ENCODE measurements at regions not wholly inside any gene's neighbourhood (a gene's known extent, or its start where the extent isn't known, plus 50 kb on each side); places are given as distances from the start of the nearest gene placed in this dataset.

DNA sequence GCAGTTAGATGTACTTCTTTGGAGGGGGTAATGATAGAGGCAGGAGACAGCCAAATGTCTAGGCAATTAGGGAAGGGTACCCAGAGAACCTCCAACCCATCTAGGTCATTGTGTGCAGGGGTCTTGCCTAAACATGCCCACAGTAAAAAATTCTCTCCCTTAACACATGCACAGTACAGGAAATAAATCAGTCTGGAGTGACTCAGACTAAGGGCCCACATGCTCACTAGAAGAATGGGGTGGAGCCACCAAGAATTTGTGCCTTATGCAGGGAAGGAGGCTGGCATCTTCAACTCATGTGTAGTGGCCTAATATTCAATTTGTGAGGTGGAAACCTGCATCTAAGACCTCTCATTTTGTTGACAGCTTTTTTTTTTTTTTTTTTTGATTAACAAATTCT, 945.3 kb upstream of the GRIA3 start:
- Mint-ChIP-seq H3K27ac (no peak overlapping the region), H3K9me3 (peaks cover 74% of the 10 kb centered on the region), H3K4me3 (no peak overlapping the region), H3K4me1 (peaks cover 3% of the 10 kb centered on the region), H3K27me3 (ENCODE audit: low read depth) (no peaks in the 10 kb centered on the region), H3K36me3 (no peaks in the 10 kb centered on the region)
- TF ChIP-seq, protein P1, sequence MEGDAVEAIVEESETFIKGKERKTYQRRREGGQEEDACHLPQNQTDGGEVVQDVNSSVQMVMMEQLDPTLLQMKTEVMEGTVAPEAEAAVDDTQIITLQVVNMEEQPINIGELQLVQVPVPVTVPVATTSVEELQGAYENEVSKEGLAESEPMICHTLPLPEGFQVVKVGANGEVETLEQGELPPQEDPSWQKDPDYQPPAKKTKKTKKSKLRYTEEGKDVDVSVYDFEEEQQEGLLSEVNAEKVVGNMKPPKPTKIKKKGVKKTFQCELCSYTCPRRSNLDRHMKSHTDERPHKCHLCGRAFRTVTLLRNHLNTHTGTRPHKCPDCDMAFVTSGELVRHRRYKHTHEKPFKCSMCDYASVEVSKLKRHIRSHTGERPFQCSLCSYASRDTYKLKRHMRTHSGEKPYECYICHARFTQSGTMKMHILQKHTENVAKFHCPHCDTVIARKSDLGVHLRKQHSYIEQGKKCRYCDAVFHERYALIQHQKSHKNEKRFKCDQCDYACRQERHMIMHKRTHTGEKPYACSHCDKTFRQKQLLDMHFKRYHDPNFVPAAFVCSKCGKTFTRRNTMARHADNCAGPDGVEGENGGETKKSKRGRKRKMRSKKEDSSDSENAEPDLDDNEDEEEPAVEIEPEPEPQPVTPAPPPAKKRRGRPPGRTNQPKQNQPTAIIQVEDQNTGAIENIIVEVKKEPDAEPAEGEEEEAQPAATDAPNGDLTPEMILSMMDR (IDR thresholded peaks at IDR 0.05; ENCODE audit: unreplicated experiment), result no peak
- DNase-seq (ENCODE audit: low spot score in 2 of 2, unreplicated experiment in 2 of 2), result no peak

DNA sequence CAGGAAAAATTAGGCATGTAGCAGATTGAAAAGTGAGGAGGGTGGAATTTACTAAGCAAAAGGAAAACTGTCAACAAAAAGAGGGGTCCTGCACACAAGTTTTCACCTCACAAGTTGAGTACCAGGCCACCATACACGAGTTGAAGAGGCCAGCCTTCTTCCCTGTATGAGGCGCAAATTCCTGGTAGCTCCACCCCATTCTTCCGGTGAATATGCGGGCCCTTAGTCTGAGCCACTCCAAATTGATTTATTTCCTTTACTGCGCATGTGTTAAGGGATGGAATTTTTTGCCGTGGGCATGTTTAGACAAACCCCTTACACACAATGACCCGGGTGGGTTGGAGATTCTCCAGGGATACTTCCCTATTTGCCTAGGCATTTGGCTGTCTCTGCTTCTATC, 942.1 kb upstream of the GRIA3 start:
- TF ChIP-seq, protein P1 (IDR thresholded peaks at IDR 0.05; ENCODE audit: unreplicated experiment), result no peak
- H3K9me3 Mint-ChIP-seq, result peaks cover 63% of the 10 kb centered on the region

DNA sequence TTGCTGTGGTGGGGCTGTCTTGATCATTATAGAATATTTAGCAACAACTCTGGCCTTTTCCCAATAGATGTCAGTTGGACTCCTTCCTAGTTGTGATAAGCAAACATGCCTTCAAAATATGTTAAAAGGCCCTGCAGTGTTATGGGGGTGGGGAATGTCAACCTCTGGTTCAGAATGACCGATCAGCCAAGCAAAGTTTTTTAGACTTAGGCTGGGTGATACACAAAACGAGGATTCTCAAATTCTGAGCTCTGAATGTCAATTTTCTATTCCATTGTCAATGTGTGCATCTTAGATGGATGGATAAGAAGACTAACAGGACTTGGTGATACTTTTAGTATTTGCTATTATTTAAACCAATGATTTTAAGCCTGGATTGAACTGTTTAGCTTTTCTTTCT, 940.0 kb upstream of the GRIA3 start:
- peaks cover 53% of the 10 kb centered on the region for H3K9me3 Mint-ChIP-seq
- no peaks in the 10 kb centered on the region for H3K4me1 Mint-ChIP-seq
- no peaks in the 10 kb centered on the region for H3K36me3 Mint-ChIP-seq
- no peak for DNase-seq (ENCODE audit: low spot score in 2 of 2, unreplicated experiment in 2 of 2)
- TF ChIP-seq, protein P1 (IDR thresholded peaks at IDR 0.05; ENCODE audit: unreplicated experiment), result no peak
- no peaks in the 10 kb centered on the region for H3K27me3 Mint-ChIP-seq (ENCODE audit: low read depth)
- no peak overlapping the region for H3K4me3 Mint-ChIP-seq
- H3K27ac Mint-ChIP-seq, result no peak overlapping the region

More for the DNA sequence above, 942.1 kb upstream of the GRIA3 start:
- no peaks in the 10 kb centered on the region for H3K27me3 Mint-ChIP-seq (ENCODE audit: low read depth)
- no peak overlapping the region for H3K27ac Mint-ChIP-seq
- H3K36me3 Mint-ChIP-seq, result no peaks in the 10 kb centered on the region
- H3K4me3 Mint-ChIP-seq, result no peak overlapping the region
- peaks cover 3% of the 10 kb centered on the region for H3K4me1 Mint-ChIP-seq
- no peak for DNase-seq (ENCODE audit: low spot score in 2 of 2, unreplicated experiment in 2 of 2)

DNA sequence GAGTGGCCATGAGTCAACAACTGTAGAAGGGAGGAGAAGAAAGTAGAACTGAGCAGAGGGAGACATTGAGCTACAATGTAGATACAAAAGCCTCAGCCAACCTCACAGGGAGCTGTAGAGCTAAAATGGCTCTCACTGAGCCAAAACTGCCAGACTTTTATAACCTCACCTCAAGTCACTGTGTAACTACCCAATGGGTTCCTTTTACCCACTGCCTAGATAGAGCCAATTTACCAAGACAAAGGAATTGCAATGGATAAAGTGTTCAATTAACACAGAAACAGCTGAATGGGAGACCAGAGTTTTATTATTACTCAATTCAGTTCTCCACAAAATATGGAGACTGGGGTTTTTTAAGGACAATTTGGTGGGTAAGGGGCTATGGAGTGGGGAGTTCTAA, 938.9 kb upstream of the GRIA3 start:
- Mint-ChIP-seq H3K9me3 (peaks cover 46% of the 10 kb centered on the region), H3K27me3 (ENCODE audit: low read depth) (no peaks in the 10 kb centered on the region), H3K4me3 (no peak overlapping the region), H3K36me3 (no peaks in the 10 kb centered on the region), H3K4me1 (no peaks in the 10 kb centered on the region), H3K27ac (no peak overlapping the region)
- TF ChIP-seq, protein P1 (IDR thresholded peaks at IDR 0.05; ENCODE audit: unreplicated experiment), result no peak
- no peak for DNase-seq (ENCODE audit: low spot score in 2 of 2, unreplicated experiment in 2 of 2)

DNA sequence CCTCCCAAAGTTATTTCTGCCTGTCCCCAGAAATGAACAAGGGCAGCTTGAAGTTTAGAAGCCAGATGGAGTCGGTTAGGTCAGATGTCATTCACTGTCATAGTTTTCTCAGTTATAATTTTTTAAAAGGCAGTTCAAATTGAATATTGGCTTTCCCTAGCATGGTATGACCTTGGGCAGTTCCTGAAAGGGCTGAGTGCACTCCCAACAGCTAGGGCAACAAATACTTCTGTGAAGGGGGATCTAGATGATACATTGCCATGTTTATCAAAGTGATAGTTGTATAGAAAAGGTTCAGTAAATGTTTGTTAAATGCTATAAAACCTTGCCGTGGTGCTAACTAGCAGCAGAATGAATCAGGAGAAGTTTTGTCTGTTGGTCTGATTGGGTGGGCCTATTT, 938.1 kb upstream of the GRIA3 start:
- peaks cover 40% of the 10 kb centered on the region for H3K9me3 Mint-ChIP-seq
- H3K27ac Mint-ChIP-seq, result no peak overlapping the region
- H3K4me1 Mint-ChIP-seq, result no peaks in the 10 kb centered on the region

More for the DNA sequence above, 938.1 kb upstream of the GRIA3 start:
- no peak for DNase-seq (ENCODE audit: low spot score in 2 of 2, unreplicated experiment in 2 of 2)
- TF ChIP-seq, protein P1 (IDR thresholded peaks at IDR 0.05; ENCODE audit: unreplicated experiment), result no peak
- H3K4me3 Mint-ChIP-seq, result no peak overlapping the region
- no peaks in the 10 kb centered on the region for H3K27me3 Mint-ChIP-seq (ENCODE audit: low read depth)
- no peaks in the 10 kb centered on the region for H3K36me3 Mint-ChIP-seq

Data from mesothelial cell of epicardium (in vitro differentiated cells).